Heart left ventricle (tissue), 16 donors: ENCODE measurements at regions not wholly inside any gene's neighbourhood (a gene's known extent, or its start where the extent isn't known, plus 50 kb on each side); places are given as distances from the start of the nearest gene placed in this dataset.
A peak's percentile ranks its signal among the peaks of the same experiment; 100 is the strongest.
"Not testable (repeated sequence)": the region's sequence is repeated elsewhere in the genome, so short reads cannot be mapped to it uniquely, and the experiment has no call there.

Source experiments
- ATAC-seq, 4 donors: fragments of 200-7000 bp; cut with Tn5 transposase; one replicate each; pipeline ENCODE4 v1.9.1; 2020 to 2022; ENCODE audit warnings: moderate library complexity in 4 of 4, mild to moderate bottlenecking in 3 of 4, moderate number of reproducible peaks in 1 of 4
- DNase-seq, 5 donors: peaks; one replicate each; pipeline ENCODE4 v3.0.0-alpha.2; 2020
- H3K27ac ChIP-seq, 12 donors: fragments of 200-600 bp; sonication (generic) in 4 of 12; one replicate each; pipeline versions ENCODE4 v1.5.0 to v1.8.0; 2016 to 2022; ENCODE audit warnings: mild to moderate bottlenecking in 2 of 12
- H3K27me3 ChIP-seq, 9 donors: fragments of 200-600 bp; sonication (generic) in 2 of 9; one replicate each; pipeline versions ENCODE4 v1.5.1 to v1.8.0; 2016 to 2022; ENCODE audit warnings: mild to moderate bottlenecking in 3 of 9
- H3K36me3 ChIP-seq, 9 donors: fragments of 200-600 bp; sonication (generic) in 2 of 9; one replicate each; pipeline versions ENCODE4 v1.5.0 to v1.8.0; 2018 to 2022; ENCODE audit warnings: mild to moderate bottlenecking in 2 of 9
- H3K4me1 ChIP-seq, 12 donors: fragments of 200-600 bp; sonication (generic) in 4 of 12; one replicate each; pipeline versions ENCODE4 v1.5.0 to v1.8.0; 2016 to 2022; ENCODE audit warnings: mild to moderate bottlenecking in 3 of 12
- H3K4me3 ChIP-seq, 12 donors: fragments of 200-600 bp; sonication (generic) in 4 of 12; one replicate each; pipeline versions ENCODE4 v1.5.0 to v1.8.0; 2017 to 2022; ENCODE audit warnings: mild to moderate bottlenecking in 9 of 12, moderate library complexity in 4 of 12
- H3K9me3 ChIP-seq, 12 donors: fragments of 200-600 bp; sonication (generic) in 4 of 12; one replicate each; pipeline versions ENCODE4 v1.5.0 to v1.8.0; 2016 to 2022; ENCODE audit warnings: mild to moderate bottlenecking in 1 of 12
- CTCF ChIP-seq, 12 donors: fragments of 200-600 bp; sonication (generic) in 4 of 12; IDR thresholded peaks; one replicate each; pipeline versions ENCODE4 v1.5.0 to v1.8.0; 2018 to 2022; ENCODE audit warnings: antibody characterized with exemption in 12 of 12, mild to moderate bottlenecking in 5 of 12
- POLR2A ChIP-seq, 2 donors: fragments of 450-650 bp; IDR thresholded peaks; one replicate each; pipeline ENCODE4 v1.6.1; 2017; ENCODE audit warnings: antibody characterized with exemption in 2 of 2, mild to moderate bottlenecking in 2 of 2, moderate library complexity in 2 of 2
- WGBS, 4 donors: extraction: QIAGEN DNeasy Blood & Tissue Kit in 2 of 4; methylation state at CpG; one replicate each; pipeline versions ENCODE4 v1.1.5 to v1.1.7; 2013 to 2018; 5-methylcytosine and 5-hydroxymethylcytosine counted together
- intact Hi-C, 10 donors: fragments of 100-400 bp; cut with DNase I; formaldehyde crosslinking; loops; one replicate each; pipeline versions ENCODE4 v1.11.1 to v1.14.2; 2022
- donor health status: ischemic (EF 13 %, LVEDD 7.1; RV severe dilation, severe dysfunction).
- donor health status: healthy with polysubstance abuse.
- donor health status: DM: no; HTN: yes; CAD: no.
- donor health status: DM: no; HTN: no; CAD: no.
- donor health status: ischemic (EF 25% LVEDD 6.9; RV normal size, moderate dysfunction).
- donor health status: ischemic (EF 25% LVEDD 5.7; RV mildly dilated, moderate dysfunction).
- donor health status: healthy.
- donor health status: DM: yes; HTN: yes; CAD: no.
- donor health status: ischemic (EF 35%, LVEDD 5.7; RV mildly dilated, moderate dysfunction).
- donor health status: nonischemic (EF 11% LVEDD 7.7; RV severe dilation, severe dysfunction).
- donor health status: DM: yes; HTN: yes; CAD: no.
- donor health status: PGD.
- donor health status: ischemic (EF 29% LVEDD 5.4; RV normal size, mild dysfunction).
- donor health status: nonischemic (EF 23%, LVEDD 6.1; RV moderate dilation, normal function).

GRCh38 chr13:80901111-80901510 lies 560.2 kb upstream of the SPRY2 start:
- no peak overlapping the region for H3K4me3 ChIP-seq
- peak overlapping the region in 11 of 12 donors; percentile 26 to 73 (median 57) for H3K27ac ChIP-seq
- intact Hi-C loops: no loop called here
- H3K36me3 ChIP-seq: no peaks in the 10 kb centered on the region
- peaks cover 0 to 11% (median 0%) of the 10 kb centered on the region in 12 donors for H3K4me1 ChIP-seq
- 32 to 38% (median 32%) methylated on average over 6 of the region's 6 CpGs for whole genome bisulfite sequencing, 4 donors
- ATAC-seq (peak; percentile 36 to 86 (median 80)), DNase-seq (peak in 2 of 5 donors; percentile 18 to 21)
- no peaks in the 10 kb centered on the region for H3K9me3 ChIP-seq
- no peaks in the 10 kb centered on the region for H3K27me3 ChIP-seq
- TF ChIP-seq POLR2A (IDR thresholded peaks at IDR 0.05): no peak
- no peak for TF ChIP-seq CTCF (IDR thresholded peaks at IDR 0.05)

DNA sequence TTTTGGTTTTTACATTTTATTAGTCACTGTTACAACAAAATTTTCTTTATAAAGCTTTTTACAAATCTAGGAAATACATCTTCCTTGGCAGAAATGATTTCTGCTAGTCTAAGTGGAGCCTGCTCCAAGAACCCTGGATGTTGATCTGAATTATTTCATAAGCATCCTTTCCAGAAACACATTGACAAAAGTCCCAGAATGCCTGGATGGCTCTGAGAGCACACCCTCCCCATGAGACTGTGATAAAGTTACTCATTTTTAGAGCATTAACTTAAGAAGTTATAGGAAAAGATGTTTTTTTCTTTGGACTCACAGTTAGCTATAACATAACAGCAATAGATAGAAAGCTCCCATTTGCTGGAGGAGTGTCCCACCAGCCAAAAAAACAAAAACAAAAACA lies 559.6 kb upstream of the SPRY2 start:
- DNase-seq (no peak), ATAC-seq (peak in 3 of 4 donors; percentile 42 to 63 (median 50))
- Histone ChIP-seq H3K36me3 (no peaks in the 10 kb centered on the region), H3K4me1 (peaks cover 0 to 11% (median 0%) of the 10 kb centered on the region in 12 donors), H3K27ac (peak overlapping the region; percentile 26 to 73 (median 56)), H3K4me3 (no peak overlapping the region), H3K9me3 (no peaks in the 10 kb centered on the region), H3K27me3 (no peaks in the 10 kb centered on the region)
- intact Hi-C loops: no loop called here
- TF ChIP-seq CTCF (IDR thresholded peaks at IDR 0.05) (no peak), POLR2A (IDR thresholded peaks at IDR 0.05) (no peak)

DNA sequence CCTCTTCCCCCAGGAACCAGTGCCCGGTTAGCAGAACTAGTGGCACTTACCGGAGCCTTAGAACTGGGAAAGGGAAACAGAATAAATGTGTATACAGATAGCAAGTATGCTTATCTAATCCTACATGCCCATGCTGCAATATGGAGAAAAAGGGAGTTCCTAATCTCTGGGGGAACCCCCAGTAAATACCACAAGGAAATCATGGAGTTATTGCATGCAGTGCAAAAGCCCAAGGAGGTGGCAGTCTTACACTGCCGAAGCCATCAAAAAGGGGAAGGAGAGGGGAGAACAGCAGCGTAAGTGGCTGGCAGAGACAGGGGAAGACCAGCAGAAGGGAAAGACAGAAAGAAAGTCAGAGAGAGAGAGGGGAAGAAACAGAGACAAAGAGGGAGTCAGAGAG lies 556.7 kb upstream of the SPRY2 start:
- H3K4me1 ChIP-seq: peaks cover 0 to 11% (median 0%) of the 10 kb centered on the region in 12 donors
- H3K36me3 ChIP-seq, intact Hi-C loops, H3K27me3 ChIP-seq, ATAC-seq, H3K27ac ChIP-seq, H3K4me3 ChIP-seq, DNase-seq, H3K9me3 ChIP-seq: not testable (repeated sequence)
- whole genome bisulfite sequencing, 4 donors: 80 to 95% (median 91%) methylated on average over 4 of the region's 4 CpGs

DNA sequence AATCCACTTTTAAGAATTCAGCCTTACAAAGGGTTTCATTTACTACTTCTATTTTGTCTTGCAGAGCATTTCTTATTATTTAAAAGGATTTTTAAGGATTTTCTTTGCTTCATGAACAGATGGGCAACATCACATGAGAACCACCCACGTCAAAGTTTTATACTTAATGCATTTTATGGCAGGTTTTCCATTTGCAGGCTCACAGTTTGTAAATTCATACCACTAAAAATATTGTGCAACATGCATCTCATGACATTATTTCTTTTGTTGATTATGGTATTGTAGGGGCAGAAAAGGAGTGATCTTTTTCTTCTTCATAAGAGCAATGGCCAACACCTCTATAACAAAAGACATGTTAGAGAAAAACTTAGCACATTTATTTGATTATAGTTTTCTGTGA lies 554.0 kb upstream of the SPRY2 start:
- no peaks in the 10 kb centered on the region for H3K36me3 ChIP-seq
- TF ChIP-seq CTCF (IDR thresholded peaks at IDR 0.05): no peak
- intact Hi-C loops: no loop called here
- WGBS, 4 donors: 70 to 93% (median 85%) methylated on average over 1 of the region's 1 CpG
- H3K27ac ChIP-seq: no peak overlapping the region
- ATAC-seq (no peak), DNase-seq (no peak)
- H3K4me3 ChIP-seq: no peak overlapping the region
- H3K4me1 ChIP-seq: no peaks in the 10 kb centered on the region
- no peaks in the 10 kb centered on the region for H3K9me3 ChIP-seq
- H3K27me3 ChIP-seq: no peaks in the 10 kb centered on the region

DNA sequence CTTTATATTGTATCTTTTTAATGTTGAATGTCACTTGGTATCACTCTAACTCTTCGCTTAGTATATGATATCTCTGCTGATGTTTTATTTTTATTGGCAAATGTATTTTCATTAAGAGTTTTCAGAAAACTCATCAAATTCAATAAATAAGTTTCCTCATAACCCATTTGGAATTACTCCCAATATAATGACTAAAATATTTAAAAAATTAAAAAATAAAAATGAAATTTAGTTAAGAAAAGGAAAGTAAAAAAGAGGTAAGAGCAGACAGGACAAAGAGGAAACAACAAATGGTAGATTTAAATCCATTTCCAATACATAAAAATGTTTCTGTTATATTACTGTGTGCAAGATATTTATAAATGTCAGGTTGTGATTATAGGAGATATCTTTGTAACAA lies 548.9 kb upstream of the SPRY2 start:
- Histone ChIP-seq H3K27ac (no peak overlapping the region), H3K36me3 (no peaks in the 10 kb centered on the region), H3K27me3 (no peaks in the 10 kb centered on the region), H3K9me3 (no peaks in the 10 kb centered on the region), H3K4me3 (no peak overlapping the region), H3K4me1 (no peaks in the 10 kb centered on the region)
- DNase-seq (no peak), ATAC-seq (no peak)
- intact Hi-C loops: no loop called here
- 77 to 89% (median 86%) methylated on average over 1 of the region's 1 CpG for WGBS, 4 donors
- TF ChIP-seq POLR2A (IDR thresholded peaks at IDR 0.05) (no peak), CTCF (IDR thresholded peaks at IDR 0.05) (no peak)
